H9 (cell line): ENCODE measurements at regions not wholly inside any gene's neighbourhood (a gene's known extent, or its start where the extent isn't known, plus 50 kb on each side); places are given as distances from the start of the nearest gene placed in this dataset.

Experiments
- DNase-seq: peaks from one replicate; pipeline ENCODE4 v3.0.0-alpha.2; 2017
- H2AFZ ChIP-seq: one replicate; pipeline ENCODE4 v1.6.1; 2013; ENCODE audit warnings: mild to moderate bottlenecking, low read length, control low read depth, moderate library complexity
- H2AK5ac ChIP-seq: 2 replicates; pipeline ENCODE4 v1.6.1; 2013; ENCODE audit warnings: low read length, control low read depth, mixed read lengths; ENCODE audit not compliant: insufficient read length
- H2BK120ac ChIP-seq: one replicate; pipeline ENCODE4 v1.6.1; 2013; ENCODE audit warnings: low read depth, mild to moderate bottlenecking, low read length, control low read depth, inconsistent platforms; ENCODE audit not compliant: poor library complexity, severe bottlenecking
- H2BK12ac ChIP-seq: 2 replicates; pipeline ENCODE4 v1.6.1; 2013; ENCODE audit warnings: low read length, control low read depth, mixed read lengths, low read depth; ENCODE audit not compliant: insufficient read length
- H2BK15ac ChIP-seq: 2 replicates; pipeline ENCODE4 v1.6.1; 2013; ENCODE audit warnings: low read depth, low read length, control low read depth
- H2BK20ac ChIP-seq: one replicate; pipeline ENCODE4 v1.6.1; 2013; ENCODE audit warnings: low read depth, mild to moderate bottlenecking, low read length, control low read depth, inconsistent platforms; ENCODE audit not compliant: poor library complexity, severe bottlenecking
- H2BK5ac ChIP-seq: 2 replicates; pipeline ENCODE4 v1.6.1; 2013; ENCODE audit warnings: low read length, control low read depth, mixed read lengths; ENCODE audit not compliant: insufficient read length
- H3K14ac ChIP-seq: 2 replicates; pipeline ENCODE4 v1.6.1; 2013; ENCODE audit warnings: low read length, control low read depth; ENCODE audit not compliant: insufficient read depth
- H3K18ac ChIP-seq: 2 replicates; pipeline ENCODE4 v1.6.1; 2013; ENCODE audit warnings: low read depth, mild to moderate bottlenecking, mixed read lengths, low read length, control low read depth; ENCODE audit not compliant: insufficient read length
- H3K23ac ChIP-seq: 2 replicates; pipeline ENCODE4 v1.6.1; 2013; ENCODE audit warnings: low read length, control low read depth, mixed read lengths, low read depth; ENCODE audit not compliant: insufficient read length
- H3K23me2 ChIP-seq: 2 replicates; pipeline ENCODE4 v1.6.1; 2013; ENCODE audit warnings: low read depth, mild to moderate bottlenecking, mixed read lengths, low read length, control low read depth; ENCODE audit not compliant: insufficient read length, poor library complexity, severe bottlenecking
- H3K27ac ChIP-seq: 2 replicates; pipeline ENCODE4 v1.5.1; 2013; ENCODE audit warnings: low read length, control low read depth, mixed read lengths, low read depth; ENCODE audit not compliant: insufficient read length
- H3K27me3 ChIP-seq: 2 replicates; pipeline ENCODE4 v1.6.1; 2013; ENCODE audit warnings: low read length, control low read depth, inconsistent platforms; ENCODE audit not compliant: insufficient read depth
- H3K4ac ChIP-seq: 2 replicates; pipeline ENCODE4 v1.6.1; 2013; ENCODE audit warnings: low read depth, mild to moderate bottlenecking, control low read depth, inconsistent platforms, low read length, moderate library complexity
- H3K4me1 ChIP-seq: 2 replicates; pipeline ENCODE4 v1.6.1; 2013; ENCODE audit warnings: low read length, control low read depth, inconsistent platforms; ENCODE audit not compliant: insufficient read depth
- H3K4me2 ChIP-seq: 2 replicates; pipeline ENCODE4 v1.6.1; 2013; ENCODE audit warnings: low read length, control low read depth, mixed read lengths; ENCODE audit not compliant: insufficient read length, insufficient read depth
- H3K56ac ChIP-seq: 2 replicates; pipeline ENCODE4 v1.6.1; 2013; ENCODE audit warnings: low read depth, mild to moderate bottlenecking, mixed read lengths, low read length, control low read depth; ENCODE audit not compliant: insufficient read length
- H3K79me1 ChIP-seq: 2 replicates; pipeline ENCODE4 v1.6.1; 2013; ENCODE audit warnings: low read depth, mild to moderate bottlenecking, moderate library complexity, low read length, control low read depth, inconsistent platforms; ENCODE audit not compliant: insufficient read depth, poor library complexity, severe bottlenecking
- H3K79me2 ChIP-seq: 2 replicates; pipeline ENCODE4 v1.6.1; 2013; ENCODE audit warnings: low read length, control low read depth, inconsistent platforms; ENCODE audit not compliant: insufficient read depth
- H3K9ac ChIP-seq: 2 replicates; pipeline ENCODE4 v1.6.1; 2013; ENCODE audit warnings: low read length, control low read depth, mixed read lengths; ENCODE audit not compliant: insufficient read length; ENCODE audit errors: extremely low read depth
- H3K9me3 ChIP-seq: one replicate; pipeline ENCODE4 v1.6.1; 2013; ENCODE audit warnings: low read depth, low read length, inconsistent platforms; ENCODE audit not compliant: control insufficient read depth
- H3T11ph ChIP-seq: one replicate; pipeline ENCODE4 v1.6.1; 2013; ENCODE audit warnings: mild to moderate bottlenecking, low read length, control low read depth, inconsistent platforms
- H4K20me1 ChIP-seq: one replicate; pipeline ENCODE4 v1.6.1; 2013; ENCODE audit not compliant: control insufficient read depth, insufficient read length, insufficient read depth
- H4K5ac ChIP-seq: 2 replicates; pipeline ENCODE4 v1.6.1; 2013; ENCODE audit warnings: low read depth, mild to moderate bottlenecking, mixed read lengths, low read length, control low read depth; ENCODE audit not compliant: insufficient read length
- H4K8ac ChIP-seq: replicated peaks from 2 replicates; pipeline ENCODE4 v1.6.1; 2013; ENCODE audit warnings: low read length, control low read depth, mixed read lengths, low read depth; ENCODE audit not compliant: insufficient read length
- H4K91ac ChIP-seq: 2 replicates; pipeline ENCODE4 v1.6.1; 2013; ENCODE audit warnings: low read depth, mild to moderate bottlenecking, moderate library complexity, mixed read lengths, low read length, control low read depth; ENCODE audit not compliant: insufficient read length
- H3K27ac Mint-ChIP-seq, 3 experiments: 2 replicates in 2 of 3; 3 replicates in 1 of 3; pipeline ENCODE4 v1.8.0; 2020 to 2021; ENCODE audit warnings: mixed read lengths in 3 of 3, mild to moderate bottlenecking in 1 of 3, moderate library complexity in 1 of 3
- H3K27me3 Mint-ChIP-seq: 2 replicates; pipeline ENCODE4 v1.8.0; 2021; ENCODE audit warnings: low read depth, mild to moderate bottlenecking, moderate library complexity, mixed read lengths
- H3K36me3 Mint-ChIP-seq, 3 experiments: 2 replicates in 2 of 3; 3 replicates in 1 of 3; pipeline ENCODE4 v1.8.0; 2020 to 2021; ENCODE audit warnings: low read depth in 3 of 3, mixed read lengths in 3 of 3; ENCODE audit not compliant: insufficient read depth in 1 of 3
- H3K4me1 Mint-ChIP-seq, 2 experiments: 2 replicates each; pipeline ENCODE4 v1.8.0; 2020; ENCODE audit warnings: mixed read lengths in 2 of 2
- H3K4me3 Mint-ChIP-seq, 2 experiments: 2 replicates in 1 of 2; 3 replicates in 1 of 2; pipeline ENCODE4 v1.8.0; 2020 to 2021; ENCODE audit warnings: mild to moderate bottlenecking in 2 of 2, mixed read lengths in 2 of 2, moderate library complexity in 1 of 2
- H3K9me3 Mint-ChIP-seq, 2 experiments: 2 replicates in 1 of 2; 3 replicates in 1 of 2; pipeline ENCODE4 v1.8.0; 2020; ENCODE audit warnings: mild to moderate bottlenecking in 2 of 2, mixed read lengths in 2 of 2, moderate library complexity in 1 of 2
- CTCF ChIP-seq: fragments of 200-600 bp; sonication (generic); conservative IDR thresholded peaks from 3 replicates; pipeline ENCODE4 v1.8.0; 2021; ENCODE audit warnings: antibody characterized with exemption, mild to moderate bottlenecking

- Mint-ChIP-seq H3K9me3 (no peaks in the 10 kb centered on the region), H3K27ac (no peak overlapping the region; a peak in 1 of 7 replicates)
These were observed 1004.1 kb upstream of the PCDH9 start for GRCh38 chr13:68234274-68234673.

More at GRCh38 chr13:68234274-68234673, 1004.1 kb upstream of the PCDH9 start:
- Mint-ChIP-seq H3K4me1 (peaks cover 23 to 27% of the 10 kb centered on the region in 2 experiments), H3K36me3 (no peaks in the 10 kb centered on the region), H3K4me3 (no peak overlapping the region), H3K27me3 (no peaks in the 10 kb centered on the region)
- Histone ChIP-seq H2BK15ac (no peak overlapping the region), H3K4ac (no peak overlapping the region), H2BK5ac (no peak overlapping the region), H4K91ac (no peak overlapping the region), H3K56ac (no peak overlapping the region), H3K18ac (no peak overlapping the region), H4K5ac (no peak overlapping the region), H3K27me3 (no peaks in the 10 kb centered on the region), H3K9ac (no peak overlapping the region), H3K79me2 (no peaks in the 10 kb centered on the region), H3T11ph (no peak overlapping the region), H3K4me2 (no peak overlapping the region), H3K23me2 (no peaks in the 10 kb centered on the region), H3K23ac (no peak overlapping the region), H2BK20ac (no peak overlapping the region), H2BK120ac (no peak overlapping the region), H4K8ac (no peak overlapping the region), H2BK12ac (no peak overlapping the region), H2AK5ac (no peak overlapping the region), H3K79me1 (no peaks in the 10 kb centered on the region), H3K9me3 (no peaks in the 10 kb centered on the region), H3K27ac (no peak overlapping the region), H2AFZ (no peak overlapping the region), H4K20me1 (no peaks in the 10 kb centered on the region), H3K14ac (no peak overlapping the region), H3K4me1 (no peaks in the 10 kb centered on the region; the same call in 1 of the 2 replicates)
- no peak for DNase-seq
- TF ChIP-seq CTCF, result peak; percentile 35; the same call in 2 of the 3 replicates
